ENCODE measurements at regions not wholly inside any gene's neighbourhood (a gene's known extent, or its start where the extent isn't known, plus 50 kb on each side); places are given as distances from the start of the nearest gene placed in this dataset.

DNA sequence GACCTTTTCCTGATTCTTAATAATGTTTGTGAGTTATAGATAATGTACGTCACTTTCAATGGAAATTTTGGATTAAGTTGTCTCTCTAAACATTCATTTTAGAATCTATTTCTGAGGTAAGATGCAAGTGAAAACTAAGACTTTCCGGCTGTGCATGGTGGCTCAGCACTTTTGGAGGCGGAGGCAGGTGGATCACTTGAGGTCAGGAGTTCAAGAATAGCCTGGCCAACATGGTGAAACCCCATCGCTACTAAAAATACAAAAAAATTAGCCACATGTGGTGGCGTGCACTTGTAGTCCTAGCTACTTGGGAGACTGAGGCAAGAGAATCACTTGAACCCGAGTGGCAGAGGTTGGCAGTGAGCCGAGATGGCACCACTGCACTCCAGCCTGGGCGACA lies 524.6 kb upstream of the SLIT2 start:
- intact Hi-C loops (cut with micrococcal nuclease) = no loop called here

GRCh38 chr4:19725130-19725529 lies 526.6 kb upstream of the SLIT2 start:
- Histone ChIP-seq H4K20me1 (replicated peaks; ENCODE audit: control insufficient read depth, extremely low read depth, insufficient read depth, low read length) (no peaks in the 10 kb centered on the region), H3K4me1 (ENCODE audit: control insufficient read depth, extremely low read depth, insufficient read depth, low read length) (peaks cover 51% of the 10 kb centered on the region), H3K4me2 (ENCODE audit: insufficient read depth, low read length) (peak overlapping the region; percentile 52), H3K9me1 (replicated peaks; ENCODE audit: control insufficient read depth, extremely low read depth, insufficient read depth, low read length) (no peaks in the 10 kb centered on the region), H3K36me3 (ENCODE audit: control insufficient read depth in 2 of 2, extremely low read depth in 1 of 2, insufficient read depth in 2 of 2, low read length in 2 of 2) (no peaks in the 10 kb centered on the region), H3K9me3 (replicated peaks; ENCODE audit: control insufficient read depth, insufficient read depth, low read length) (no peaks in the 10 kb centered on the region), H3K9ac (replicated peaks; ENCODE audit: extremely low read depth, insufficient read depth, low read length) (no peak overlapping the region), H3K79me2 (ENCODE audit: control insufficient read depth, insufficient read depth, low read length) (no peaks in the 10 kb centered on the region), H3K27ac (ENCODE audit: insufficient read depth, low read depth, low read length) (peak overlapping the region; percentile 37), H3K27me3 (ENCODE audit: control insufficient read depth in 2 of 2, insufficient read depth in 2 of 2, low read length in 2 of 2) (no peaks in the 10 kb centered on the region), H2AFZ (ENCODE audit: low read depth, low read length) (no peak overlapping the region), H3K4me3 (replicated peaks in 1 of 3; ENCODE audit: insufficient read depth in 1 of 3, low read depth in 1 of 3, low read length in 3 of 3) (no peak overlapping the region)
- CTCF ChIA-PET = interaction anchor here (0.9 to 1.9 kb wide), 4 partner anchors 15 to 523 kb away, joined by 3 to 8 read pairs (median 3); no protein-coding TSS in a partner anchor
- intact Hi-C loops (cut with micrococcal nuclease) = no loop called here
- POLR2A ChIA-PET = no interaction called here
- no TSS peak for BruUV-seq (replicated peaks)
- dilution Hi-C loops (cut with MboI; ENCODE audit: extremely low pct_ligation_motif_present, low sequenced_read_pairs) = no loop called here
- DNase-seq (ENCODE audit: low read depth, low spot score) (peak; percentile 44), FAIRE-seq (no peak)
- TF ChIP-seq MAX (IDR thresholded peaks at IDR 0.05; ENCODE audit: insufficient read depth, insufficient read length) (no peak), FOS (IDR thresholded peaks at IDR 0.05; ENCODE audit: borderline replicate concordance, insufficient read depth, low read length) (peak; percentile 59), POLR2AphosphoS5 (IDR thresholded peaks at IDR 0.05; ENCODE audit: insufficient read depth, low read depth, low read length) (no peak), POLR2A (IDR thresholded peaks at IDR 0.05; ENCODE audit: low read depth, low read length) (no peak), JUN (IDR thresholded peaks at IDR 0.05; ENCODE audit: borderline replicate concordance, insufficient read depth, insufficient read length, low read depth) (peak; percentile 13), EZH2 (IDR thresholded peaks at IDR 0.05; ENCODE audit: borderline replicate concordance, low read depth, low read length, severe bottlenecking) (no peak), GATA2 (IDR thresholded peaks at IDR 0.05; ENCODE audit: insufficient read depth, insufficient read length, low read depth, low read length) (peak; percentile 65)
- TF ChIP-seq, protein P1, sequence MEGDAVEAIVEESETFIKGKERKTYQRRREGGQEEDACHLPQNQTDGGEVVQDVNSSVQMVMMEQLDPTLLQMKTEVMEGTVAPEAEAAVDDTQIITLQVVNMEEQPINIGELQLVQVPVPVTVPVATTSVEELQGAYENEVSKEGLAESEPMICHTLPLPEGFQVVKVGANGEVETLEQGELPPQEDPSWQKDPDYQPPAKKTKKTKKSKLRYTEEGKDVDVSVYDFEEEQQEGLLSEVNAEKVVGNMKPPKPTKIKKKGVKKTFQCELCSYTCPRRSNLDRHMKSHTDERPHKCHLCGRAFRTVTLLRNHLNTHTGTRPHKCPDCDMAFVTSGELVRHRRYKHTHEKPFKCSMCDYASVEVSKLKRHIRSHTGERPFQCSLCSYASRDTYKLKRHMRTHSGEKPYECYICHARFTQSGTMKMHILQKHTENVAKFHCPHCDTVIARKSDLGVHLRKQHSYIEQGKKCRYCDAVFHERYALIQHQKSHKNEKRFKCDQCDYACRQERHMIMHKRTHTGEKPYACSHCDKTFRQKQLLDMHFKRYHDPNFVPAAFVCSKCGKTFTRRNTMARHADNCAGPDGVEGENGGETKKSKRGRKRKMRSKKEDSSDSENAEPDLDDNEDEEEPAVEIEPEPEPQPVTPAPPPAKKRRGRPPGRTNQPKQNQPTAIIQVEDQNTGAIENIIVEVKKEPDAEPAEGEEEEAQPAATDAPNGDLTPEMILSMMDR (IDR thresholded peaks at IDR 0.05; ENCODE audit: extremely low read depth in 1 of 2, insufficient read depth in 1 of 2, low read depth in 1 of 2, low read length in 2 of 2) = no peak

More for the DNA sequence above, 524.6 kb upstream of the SLIT2 start:
- Histone ChIP-seq H3K4me3 (replicated peaks in 1 of 3; ENCODE audit: insufficient read depth in 1 of 3, low read depth in 1 of 3, low read length in 3 of 3) (no peak overlapping the region), H3K9me3 (replicated peaks; ENCODE audit: control insufficient read depth, insufficient read depth, low read length) (no peaks in the 10 kb centered on the region), H3K9me1 (replicated peaks; ENCODE audit: control insufficient read depth, extremely low read depth, insufficient read depth, low read length) (no peaks in the 10 kb centered on the region), H2AFZ (ENCODE audit: low read depth, low read length) (no peak overlapping the region), H4K20me1 (replicated peaks; ENCODE audit: control insufficient read depth, extremely low read depth, insufficient read depth, low read length) (no peaks in the 10 kb centered on the region), H3K27ac (ENCODE audit: insufficient read depth, low read depth, low read length) (no peak overlapping the region), H3K36me3 (ENCODE audit: control insufficient read depth in 2 of 2, extremely low read depth in 1 of 2, insufficient read depth in 2 of 2, low read length in 2 of 2) (no peaks in the 10 kb centered on the region), H3K79me2 (ENCODE audit: control insufficient read depth, insufficient read depth, low read length) (no peaks in the 10 kb centered on the region), H3K9ac (replicated peaks; ENCODE audit: extremely low read depth, insufficient read depth, low read length) (no peak overlapping the region), H3K27me3 (ENCODE audit: control insufficient read depth in 2 of 2, insufficient read depth in 2 of 2, low read length in 2 of 2) (no peaks in the 10 kb centered on the region), H3K4me2 (ENCODE audit: insufficient read depth, low read length) (no peak overlapping the region), H3K4me1 (ENCODE audit: control insufficient read depth, extremely low read depth, insufficient read depth, low read length) (peaks cover 50% of the 10 kb centered on the region)
- TF ChIP-seq EZH2 (IDR thresholded peaks at IDR 0.05; ENCODE audit: borderline replicate concordance, low read depth, low read length, severe bottlenecking) (no peak), FOS (IDR thresholded peaks at IDR 0.05; ENCODE audit: borderline replicate concordance, insufficient read depth, low read length) (no peak), MAX (IDR thresholded peaks at IDR 0.05; ENCODE audit: insufficient read depth, insufficient read length) (no peak), GATA2 (IDR thresholded peaks at IDR 0.05; ENCODE audit: insufficient read depth, insufficient read length, low read depth, low read length) (no peak), POLR2AphosphoS5 (IDR thresholded peaks at IDR 0.05; ENCODE audit: insufficient read depth, low read depth, low read length) (no peak), MYC (IDR thresholded peaks at IDR 0.05; ENCODE audit: low read depth, low read length) (no peak)
- FAIRE-seq (no peak), DNase-seq (ENCODE audit: low read depth, low spot score) (no peak)
- ChIA-PET CTCF (no interaction called here), POLR2A (no interaction called here)
- dilution Hi-C loops (cut with MboI; ENCODE audit: extremely low pct_ligation_motif_present, low sequenced_read_pairs) = no loop called here
- no TSS peak for BruUV-seq (replicated peaks)

Measured in endothelial cell of umbilical vein (primary cell).